ENCODE measurements at regions not wholly inside any gene's neighbourhood (a gene's known extent, or its start where the extent isn't known, plus 50 kb on each side); places are given as distances from the start of the nearest gene placed in this dataset.

DNA sequence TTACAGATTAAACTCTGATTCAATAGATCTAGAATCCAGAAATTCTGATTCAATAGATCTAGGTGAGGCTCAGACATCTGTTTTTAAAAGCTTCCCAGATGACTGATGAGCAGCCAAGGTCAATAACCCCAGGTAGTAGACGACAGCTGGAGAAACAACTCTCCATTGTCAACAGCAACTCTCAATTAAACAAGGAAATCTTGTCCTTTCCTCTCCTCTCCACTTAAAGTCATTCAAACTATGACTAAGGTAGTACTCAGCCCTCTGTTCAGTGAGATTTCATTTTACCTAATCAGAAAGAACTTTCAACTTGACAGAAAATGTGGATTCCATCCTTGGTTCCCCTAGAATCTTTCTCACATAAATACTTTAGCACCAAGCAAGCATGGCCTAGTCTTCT, 94.6 kb upstream of the SCG2 start:
- Mint-ChIP-seq H3K27me3 (ENCODE audit: unreplicated experiment) (no peaks in the 10 kb centered on the region), H3K36me3 (ENCODE audit: insufficient read depth, unreplicated experiment) (peaks cover 32% of the 10 kb centered on the region), H3K4me1 (ENCODE audit: low read depth, unreplicated experiment) (peaks cover 74% of the 10 kb centered on the region), H3K27ac (ENCODE audit: unreplicated experiment) (peak overlapping the region; percentile 97), H3K9me3 (ENCODE audit: low read depth, unreplicated experiment) (peaks cover 6% of the 10 kb centered on the region), H3K4me3 (ENCODE audit: low read depth, unreplicated experiment) (no peak overlapping the region)
- no TSS peak for BruUV-seq (replicated peaks)
- intact Hi-C loops (cut with micrococcal nuclease; ENCODE audit: unreplicated experiment) = loop anchor here (10.0 kb wide), 1 partner anchor 258 kb away; the partner anchor contains the start of gene MRPL44
- CTCF ChIA-PET = interaction anchor here (0.7 to 1.9 kb wide), 2 partner anchors 21 to 1021 kb away, joined by 4 read pairs; no protein-coding TSS in a partner anchor
- peak; percentile 18 for DNase-seq
- TF ChIP-seq, protein P1, sequence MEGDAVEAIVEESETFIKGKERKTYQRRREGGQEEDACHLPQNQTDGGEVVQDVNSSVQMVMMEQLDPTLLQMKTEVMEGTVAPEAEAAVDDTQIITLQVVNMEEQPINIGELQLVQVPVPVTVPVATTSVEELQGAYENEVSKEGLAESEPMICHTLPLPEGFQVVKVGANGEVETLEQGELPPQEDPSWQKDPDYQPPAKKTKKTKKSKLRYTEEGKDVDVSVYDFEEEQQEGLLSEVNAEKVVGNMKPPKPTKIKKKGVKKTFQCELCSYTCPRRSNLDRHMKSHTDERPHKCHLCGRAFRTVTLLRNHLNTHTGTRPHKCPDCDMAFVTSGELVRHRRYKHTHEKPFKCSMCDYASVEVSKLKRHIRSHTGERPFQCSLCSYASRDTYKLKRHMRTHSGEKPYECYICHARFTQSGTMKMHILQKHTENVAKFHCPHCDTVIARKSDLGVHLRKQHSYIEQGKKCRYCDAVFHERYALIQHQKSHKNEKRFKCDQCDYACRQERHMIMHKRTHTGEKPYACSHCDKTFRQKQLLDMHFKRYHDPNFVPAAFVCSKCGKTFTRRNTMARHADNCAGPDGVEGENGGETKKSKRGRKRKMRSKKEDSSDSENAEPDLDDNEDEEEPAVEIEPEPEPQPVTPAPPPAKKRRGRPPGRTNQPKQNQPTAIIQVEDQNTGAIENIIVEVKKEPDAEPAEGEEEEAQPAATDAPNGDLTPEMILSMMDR (IDR thresholded peaks at IDR 0.05; ENCODE audit: unreplicated experiment) = no peak

DNA sequence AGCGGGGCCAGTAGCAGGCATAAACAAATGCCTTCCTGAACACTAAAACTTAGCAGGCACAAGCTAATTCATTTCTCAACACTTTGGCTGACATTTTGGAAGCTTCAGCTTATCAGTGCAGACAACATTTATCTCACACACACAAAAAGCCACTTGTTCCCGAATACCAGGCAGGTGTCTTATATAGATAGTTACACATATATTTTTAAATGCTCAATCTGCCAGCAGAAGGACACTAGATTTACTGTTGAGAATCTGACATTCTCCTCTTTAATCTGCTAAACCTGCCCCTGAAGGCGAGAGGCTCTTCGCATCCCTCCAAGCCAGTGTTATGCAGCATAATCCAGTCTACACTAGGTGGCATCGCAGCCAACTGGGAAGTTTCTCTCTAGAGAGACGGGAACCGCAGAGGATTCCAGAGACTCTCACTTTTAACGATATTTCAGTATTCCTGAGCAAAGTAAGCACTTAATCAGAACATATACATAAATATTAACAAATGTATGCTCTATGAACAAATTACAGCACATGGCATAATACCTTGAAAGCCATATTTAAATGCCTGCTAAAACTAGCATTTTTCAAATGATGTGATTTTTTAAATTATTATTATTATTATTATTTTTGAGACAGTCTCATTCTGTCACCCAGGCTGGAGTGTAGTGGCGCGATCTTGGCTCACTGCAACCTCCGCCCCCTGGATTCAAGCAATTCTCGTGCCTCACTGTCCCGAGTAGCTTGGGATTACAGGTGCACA, 90.2 kb upstream of the SCG2 start:
- H3K4me3 Mint-ChIP-seq (ENCODE audit: low read depth, unreplicated experiment) = no peak overlapping the region
- no TSS peak for BruUV-seq (replicated peaks)
- CTCF ChIA-PET = interaction anchor here (0.5 to 1.4 kb wide), 6 partner anchors 68 to 233 kb away, joined by 3 to 8 read pairs (median 4); no protein-coding TSS in a partner anchor
- peaks cover 38% of the 10 kb centered on the region for H3K4me1 Mint-ChIP-seq (ENCODE audit: low read depth, unreplicated experiment)
- no peaks in the 10 kb centered on the region for H3K27me3 Mint-ChIP-seq (ENCODE audit: unreplicated experiment)
- intact Hi-C loops (cut with micrococcal nuclease; ENCODE audit: unreplicated experiment) = loop anchor here (2.0 to 10.0 kb wide), 3 partner anchors 68 to 262 kb away; partner anchors contain the start of gene MRPL44
- no peak overlapping the region for H3K27ac Mint-ChIP-seq (ENCODE audit: unreplicated experiment)
- peaks cover 4% of the 10 kb centered on the region for H3K9me3 Mint-ChIP-seq (ENCODE audit: low read depth, unreplicated experiment)
- peaks cover 9% of the 10 kb centered on the region for H3K36me3 Mint-ChIP-seq (ENCODE audit: insufficient read depth, unreplicated experiment)
- DNase-seq = peak; percentile 63
- TF ChIP-seq, protein P1 (IDR thresholded peaks at IDR 0.05; ENCODE audit: unreplicated experiment) = peak; percentile 55

DNA sequence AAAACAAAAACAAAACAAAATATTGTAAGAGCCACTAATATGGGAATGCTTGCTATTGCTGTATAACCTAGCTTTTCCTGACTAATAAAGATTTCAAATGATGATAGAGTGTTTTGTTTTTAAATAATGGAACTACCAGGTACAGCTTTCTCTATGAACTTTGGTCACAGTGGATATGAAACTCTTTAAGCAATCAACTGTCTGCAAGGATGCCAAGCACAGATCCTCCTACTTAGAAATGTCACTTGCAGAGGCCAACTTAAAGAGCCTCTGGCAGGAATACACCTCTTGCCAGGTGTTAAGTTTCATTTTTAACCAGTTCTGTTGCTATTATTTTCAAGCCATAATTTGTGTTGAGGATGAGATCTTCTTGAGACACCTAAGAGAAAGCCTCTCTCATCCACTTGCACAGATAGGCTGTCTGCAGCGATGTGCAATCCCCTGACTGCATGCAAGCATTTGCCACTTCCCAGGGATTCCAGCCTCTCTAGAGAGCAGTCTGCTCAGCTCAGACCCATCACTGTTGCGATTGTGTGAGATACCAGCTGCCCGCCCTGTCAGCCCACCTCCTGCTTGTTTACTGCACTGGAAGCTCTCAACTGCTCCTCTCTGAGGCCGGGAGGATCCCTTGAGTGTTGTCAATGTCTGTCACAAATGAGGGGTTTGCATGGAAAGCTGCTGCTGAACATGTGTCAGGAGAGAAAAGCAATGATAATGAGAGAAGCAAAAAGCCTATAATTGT, 86.1 kb upstream of the SCG2 start:
- Mint-ChIP-seq H3K4me1 (ENCODE audit: low read depth, unreplicated experiment) (peaks cover 9% of the 10 kb centered on the region), H3K27me3 (ENCODE audit: unreplicated experiment) (no peaks in the 10 kb centered on the region), H3K27ac (ENCODE audit: unreplicated experiment) (no peak overlapping the region), H3K4me3 (ENCODE audit: low read depth, unreplicated experiment) (no peak overlapping the region), H3K36me3 (ENCODE audit: insufficient read depth, unreplicated experiment) (no peaks in the 10 kb centered on the region), H3K9me3 (ENCODE audit: low read depth, unreplicated experiment) (no peaks in the 10 kb centered on the region)
- DNase-seq = no peak
- TF ChIP-seq, protein P1 (IDR thresholded peaks at IDR 0.05; ENCODE audit: unreplicated experiment) = no peak
- BruUV-seq (replicated peaks) = no TSS peak
- intact Hi-C loops (cut with micrococcal nuclease; ENCODE audit: unreplicated experiment) = no loop called here
- CTCF ChIA-PET = no interaction called here

DNA sequence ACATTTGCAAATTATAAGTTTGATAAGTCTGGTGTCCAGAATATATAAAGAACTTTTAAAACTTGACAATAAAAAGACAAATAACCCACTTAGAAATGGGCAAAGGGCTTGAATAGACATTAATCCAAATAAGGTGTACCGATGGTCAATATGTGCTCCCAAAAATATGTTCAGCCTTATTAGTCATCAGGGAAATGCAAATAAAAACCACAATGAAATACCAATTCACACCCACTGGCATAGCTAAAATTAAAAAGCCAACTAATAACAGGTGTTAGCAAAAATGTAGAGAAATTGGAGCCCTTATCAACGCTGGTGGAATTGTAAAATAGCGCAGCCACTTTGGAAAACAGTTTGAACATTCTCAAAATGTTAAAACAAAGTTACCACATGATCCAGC, 79.0 kb upstream of the SCG2 start:
- no peaks in the 10 kb centered on the region for H3K9me3 Mint-ChIP-seq (ENCODE audit: low read depth, unreplicated experiment)

More for the DNA sequence above, 79.0 kb upstream of the SCG2 start:
- no peak overlapping the region for H3K4me3 Mint-ChIP-seq (ENCODE audit: low read depth, unreplicated experiment)
- BruUV-seq (replicated peaks) = no TSS peak
- no peaks in the 10 kb centered on the region for H3K36me3 Mint-ChIP-seq (ENCODE audit: insufficient read depth, unreplicated experiment)
- H3K27ac Mint-ChIP-seq (ENCODE audit: unreplicated experiment) = no peak overlapping the region
- no peaks in the 10 kb centered on the region for H3K27me3 Mint-ChIP-seq (ENCODE audit: unreplicated experiment)
- CTCF ChIA-PET = no interaction called here
- DNase-seq = no peak
- TF ChIP-seq, protein P1 (IDR thresholded peaks at IDR 0.05; ENCODE audit: unreplicated experiment) = no peak
- H3K4me1 Mint-ChIP-seq (ENCODE audit: low read depth, unreplicated experiment) = peaks cover 6% of the 10 kb centered on the region
- intact Hi-C loops (cut with micrococcal nuclease; ENCODE audit: unreplicated experiment) = no loop called here

Measured in Calu3 (cell line).